GM21526 (cell line): ENCODE measurements at regions not wholly inside any gene's neighbourhood (a gene's known extent, or its start where the extent isn't known, plus 50 kb on each side); places are given as distances from the start of the nearest gene placed in this dataset.
"Not testable (repeated sequence)": the region's sequence is repeated elsewhere in the genome, so short reads cannot be mapped to it uniquely, and the experiment has no call there.

Experiments
- ATAC-seq: cut with Tn5 transposase; IDR thresholded peaks from one replicate; pipeline ENCODE4 v1.9.1; 2021; ENCODE audit warnings: moderate library complexity; ENCODE audit not compliant: unreplicated experiment, low FRiP score

DNA sequence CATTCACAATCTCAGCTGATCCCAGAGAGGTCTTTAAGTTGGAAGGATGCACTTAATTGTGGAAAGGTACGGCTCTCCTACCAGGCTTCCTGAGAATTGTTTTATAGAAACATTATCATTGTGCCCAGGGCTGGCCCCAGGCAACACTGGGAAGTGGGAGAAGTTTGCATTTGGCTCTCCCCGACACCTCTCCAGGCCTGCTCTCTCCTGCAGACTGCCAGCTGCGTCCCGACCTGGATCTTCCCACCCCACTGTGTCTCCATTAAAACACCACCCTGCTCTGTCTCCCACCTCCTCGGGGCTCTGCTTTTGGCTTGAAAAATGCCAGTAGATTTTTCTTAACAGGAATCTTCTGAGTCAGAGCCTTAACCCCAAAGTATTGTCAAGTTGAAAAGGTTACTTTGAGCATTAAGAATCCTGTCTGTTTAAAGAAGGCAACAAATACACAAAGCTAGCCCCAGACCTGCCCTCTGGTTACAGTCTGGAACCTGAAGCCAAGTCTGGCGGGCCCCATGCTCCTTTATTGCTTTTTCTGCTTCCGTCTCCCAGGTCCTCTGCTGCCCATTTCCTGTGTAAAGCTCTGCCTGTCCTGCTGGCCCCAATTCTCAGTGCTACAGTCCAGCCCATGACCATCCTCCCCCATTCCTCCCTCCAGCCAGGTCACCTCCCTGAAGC is 530.2 kb downstream of the SOX6 start:
- ATAC-seq: no peak

DNA sequence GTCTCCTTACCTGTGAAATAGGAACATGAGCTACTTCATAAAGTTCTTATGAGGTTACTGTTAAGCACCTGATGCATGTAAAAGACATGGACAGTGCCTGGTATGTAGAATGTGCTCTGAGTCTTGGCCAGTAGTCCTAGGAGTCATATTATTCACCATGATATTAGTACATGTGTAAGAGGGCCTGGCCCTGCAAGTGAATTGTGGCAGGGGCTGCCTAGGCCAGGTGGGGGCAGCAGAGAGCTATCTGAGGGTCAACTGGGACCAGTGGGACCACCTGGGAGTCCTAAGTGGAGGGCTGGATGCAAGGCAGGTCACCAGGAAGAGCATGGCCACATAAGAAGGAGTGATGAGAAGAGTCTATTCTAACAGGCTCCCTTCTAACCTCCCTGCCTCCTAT is 529.5 kb downstream of the SOX6 start:
- ATAC-seq: peak; percentile 82

DNA sequence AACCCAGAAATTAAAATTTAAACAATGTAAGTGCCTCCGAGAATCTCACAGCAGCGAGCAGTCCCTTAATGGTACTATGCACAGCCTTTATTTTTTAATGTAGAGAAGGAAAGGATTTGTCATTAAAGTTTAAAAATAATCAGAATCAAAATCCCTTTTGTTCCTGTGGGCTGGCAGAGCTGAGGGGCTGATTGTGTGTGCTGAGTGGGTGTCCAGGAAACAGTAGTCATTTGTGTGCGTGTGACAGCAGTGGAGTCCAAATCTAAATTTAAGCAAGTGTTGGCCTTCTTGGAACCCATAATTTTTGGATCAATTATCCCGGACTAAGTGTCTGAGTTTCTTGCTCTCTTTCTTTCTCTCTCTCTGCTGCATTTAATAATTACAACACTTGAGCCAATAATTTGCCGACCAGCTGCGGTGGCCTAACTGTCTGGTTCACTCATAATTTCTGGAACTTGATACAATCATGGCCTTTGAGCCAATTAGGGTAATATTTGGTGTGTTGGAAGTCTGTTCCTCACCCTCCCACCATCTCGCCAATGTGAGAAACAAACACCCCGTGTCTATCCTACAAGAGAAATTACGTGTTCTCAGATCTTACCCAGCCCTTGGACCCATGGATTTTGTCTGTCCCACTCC is 528.0 kb downstream of the SOX6 start:
- no peak for ATAC-seq

DNA sequence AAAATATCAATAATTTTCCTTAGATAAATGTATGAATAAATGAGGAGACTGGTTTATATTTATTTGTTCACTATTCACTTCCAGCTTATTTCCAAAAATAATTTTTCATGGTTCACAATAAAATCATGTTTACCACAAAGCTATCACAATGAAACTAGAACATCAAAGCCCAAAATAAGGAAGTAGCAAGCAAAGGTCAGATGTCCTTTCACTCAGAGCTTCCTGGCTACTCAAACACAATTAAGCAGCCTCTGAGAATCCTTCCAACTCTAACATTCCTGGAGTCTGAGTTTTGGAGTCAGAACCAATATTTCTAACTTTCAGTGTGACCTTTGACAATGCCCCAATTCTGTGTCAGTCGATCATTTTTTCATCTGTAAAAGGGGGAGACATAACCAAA is 527.0 kb downstream of the SOX6 start:
- no peak for ATAC-seq

DNA sequence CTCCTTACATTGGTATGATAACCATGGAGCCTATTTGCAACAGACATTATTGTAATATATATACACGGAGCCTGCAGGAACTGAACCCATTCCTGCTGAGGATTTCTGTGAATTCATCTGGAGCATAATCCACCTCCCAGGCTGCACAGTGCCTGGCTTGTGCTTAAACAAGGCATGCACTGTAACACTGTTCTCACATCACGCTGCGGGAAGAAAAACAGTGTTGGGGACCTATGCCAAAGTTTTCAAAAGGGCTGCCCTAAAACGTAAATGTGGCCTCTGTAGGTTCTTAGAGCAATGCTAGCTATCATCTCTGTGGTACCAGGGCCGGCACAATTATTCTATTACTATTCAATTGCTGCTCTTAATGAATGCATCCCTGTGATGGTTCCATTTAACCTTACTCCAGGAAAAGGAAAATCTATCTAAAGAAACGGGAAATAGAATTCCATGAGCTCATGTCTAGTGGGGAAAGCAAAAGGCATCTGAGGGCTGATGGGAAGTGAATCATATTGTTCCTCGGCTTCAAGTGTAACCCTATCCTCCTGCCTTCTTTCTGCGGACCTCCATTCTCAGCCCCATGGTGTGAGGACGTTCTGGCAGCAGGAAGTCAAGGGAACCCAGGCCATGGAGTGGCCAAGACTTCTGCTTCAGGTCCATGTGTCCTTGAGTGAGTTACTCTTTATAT is 525.5 kb downstream of the SOX6 start:
- ATAC-seq: no peak

DNA sequence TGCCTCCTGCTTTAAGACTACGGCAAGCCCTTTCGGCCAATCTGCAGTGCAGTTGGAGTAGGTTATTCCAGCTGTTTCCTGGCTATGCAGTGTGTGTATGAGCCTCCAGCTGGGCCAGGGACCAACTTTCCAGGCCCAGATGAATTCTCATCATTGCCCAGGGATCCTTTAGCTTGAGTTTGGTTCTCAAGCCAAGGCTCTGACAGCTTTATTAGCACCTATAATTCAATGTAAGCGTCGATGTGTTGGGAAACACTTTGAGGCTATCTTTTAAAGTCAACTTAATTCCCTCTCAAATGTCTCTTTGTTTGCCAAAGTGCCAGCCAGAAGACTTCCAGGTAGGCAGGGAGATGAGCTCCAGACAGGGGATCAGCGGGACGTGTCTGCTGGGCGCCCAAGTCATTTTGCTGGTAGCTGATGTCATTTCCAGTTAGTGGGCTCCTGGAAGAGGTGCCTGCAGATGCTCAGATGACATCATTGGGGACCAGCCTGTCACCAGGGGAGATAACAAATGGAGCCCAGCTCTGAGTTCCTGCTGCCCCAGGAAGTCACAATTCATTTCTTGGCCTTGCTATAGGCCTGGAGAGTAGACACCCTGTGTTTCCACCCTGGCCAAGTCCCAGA is 520.4 kb downstream of the SOX6 start:
- no peak for ATAC-seq

DNA sequence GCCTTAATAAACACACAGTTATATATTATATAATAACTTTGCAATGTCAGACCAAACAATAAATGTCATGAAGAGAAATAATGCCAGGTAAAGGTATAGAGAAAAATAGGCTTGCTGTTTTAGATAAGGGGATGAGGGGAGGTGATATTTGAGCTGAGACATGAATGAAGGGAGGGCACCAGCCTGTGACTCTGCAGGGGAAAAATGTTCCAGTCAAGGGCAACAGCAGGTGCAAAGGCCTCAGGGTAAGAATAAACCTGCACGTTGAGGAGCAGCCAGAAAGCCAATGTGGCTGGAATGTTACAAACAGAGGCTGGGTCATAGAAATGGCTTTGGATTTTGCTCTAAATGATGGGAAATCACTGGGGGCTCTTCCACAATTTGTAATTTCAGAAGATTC is 519.6 kb downstream of the SOX6 start:
- ATAC-seq: no peak

DNA sequence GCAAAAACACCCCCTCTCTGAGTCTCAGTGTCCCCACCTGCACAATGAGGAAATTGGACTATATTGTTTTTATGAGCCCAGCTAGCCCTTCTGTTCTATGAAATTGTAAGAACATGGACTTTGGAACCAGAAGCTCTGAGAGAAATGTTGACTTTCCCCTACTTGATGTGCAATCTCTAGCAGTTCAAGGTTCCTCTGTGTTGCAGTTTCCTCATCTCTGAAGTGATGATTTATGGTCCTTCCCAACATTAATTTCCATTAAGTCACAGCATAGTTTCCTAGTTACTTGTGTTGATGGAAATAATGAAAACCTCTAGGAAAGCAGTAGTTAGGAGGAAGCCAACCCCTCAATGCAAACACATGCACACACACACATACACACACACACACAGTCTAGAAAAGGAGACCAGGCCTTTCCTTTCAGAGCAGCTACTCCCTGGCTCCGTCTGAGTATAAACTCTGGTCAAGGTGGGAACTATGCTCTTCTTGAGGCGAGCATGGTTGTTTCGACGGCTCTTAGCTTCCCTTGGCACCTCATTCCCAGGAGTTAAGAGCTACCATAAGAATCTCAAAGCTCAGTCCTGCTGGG is 518.4 kb downstream of the SOX6 start:
- ATAC-seq: no peak

DNA sequence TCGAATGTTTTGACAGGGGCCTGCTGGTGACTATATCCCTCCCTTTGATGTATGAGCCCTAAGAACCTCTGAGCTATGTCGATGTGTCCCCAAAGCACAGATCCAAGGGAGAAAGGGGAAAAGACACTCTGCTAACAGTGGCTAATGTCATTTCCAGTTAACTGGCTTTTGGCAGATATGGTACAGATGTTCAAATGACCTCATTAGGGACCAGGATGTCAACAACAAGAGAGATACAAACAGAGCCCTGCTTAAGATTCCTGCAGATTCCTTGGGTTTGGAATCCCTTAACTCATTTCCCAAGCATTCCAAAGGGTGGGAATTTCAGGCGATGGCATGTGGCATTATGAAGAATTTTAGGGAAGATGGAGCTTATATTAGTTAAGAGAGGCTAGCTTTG is 517.3 kb downstream of the SOX6 start:
- no peak for ATAC-seq

DNA sequence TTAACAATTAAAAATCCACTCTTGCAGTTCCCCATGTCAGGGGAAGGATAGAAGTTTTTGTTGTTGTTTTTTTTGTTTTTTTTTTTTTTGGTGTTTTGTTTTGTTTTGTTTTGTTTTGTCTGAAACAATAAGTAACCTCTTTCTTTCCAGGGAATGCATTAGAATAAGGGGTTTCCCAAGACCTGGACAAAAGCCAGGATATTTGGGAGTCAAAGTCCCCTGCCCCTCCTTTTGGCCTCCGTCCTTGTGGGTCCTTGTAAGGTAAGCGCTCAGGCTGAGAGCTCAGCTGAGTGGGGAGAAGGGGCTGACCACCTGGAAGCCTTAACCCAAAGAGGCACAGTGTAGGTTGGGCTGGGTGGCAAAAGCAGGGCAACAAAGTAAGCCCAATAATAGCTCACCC is 515.4 kb downstream of the SOX6 start:
- no peak for ATAC-seq

DNA sequence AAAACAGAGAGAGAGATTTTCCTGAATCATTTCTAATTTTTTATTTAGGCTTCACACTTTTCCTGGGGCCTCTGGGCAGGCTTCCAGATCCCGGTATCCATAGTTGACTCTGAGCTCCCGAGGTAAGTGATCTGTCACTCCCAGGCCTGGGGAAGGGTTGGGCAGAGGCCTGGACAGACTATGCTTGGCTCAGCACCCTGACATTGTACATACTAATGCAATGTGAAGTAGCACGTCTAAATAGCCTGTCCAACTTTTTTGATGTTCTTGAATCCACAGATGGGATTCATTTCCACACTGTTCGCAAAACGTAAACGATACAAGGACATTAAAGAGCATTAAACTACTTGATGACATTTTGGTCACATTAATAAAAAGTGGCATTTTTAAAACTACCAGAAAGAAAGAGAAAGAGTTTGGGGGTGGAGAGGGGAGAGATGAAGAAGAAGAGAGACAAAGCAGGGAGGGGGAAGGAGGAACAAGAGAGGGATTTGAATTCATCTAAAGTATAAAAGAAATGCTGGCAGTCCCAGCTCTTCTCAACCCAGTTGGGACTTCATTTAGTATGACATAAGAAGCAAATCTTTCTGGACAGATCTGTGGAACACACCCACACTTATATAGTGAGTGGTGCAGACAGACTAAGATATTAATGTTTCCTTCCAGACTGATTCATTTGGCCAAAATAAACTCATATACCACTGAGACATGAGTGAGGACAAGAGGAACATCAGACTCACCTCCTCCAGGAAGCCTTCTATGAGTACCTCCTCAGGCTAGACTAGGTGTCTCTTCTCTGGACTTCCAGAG is 514.2 kb downstream of the SOX6 start:
- no peak for ATAC-seq

DNA sequence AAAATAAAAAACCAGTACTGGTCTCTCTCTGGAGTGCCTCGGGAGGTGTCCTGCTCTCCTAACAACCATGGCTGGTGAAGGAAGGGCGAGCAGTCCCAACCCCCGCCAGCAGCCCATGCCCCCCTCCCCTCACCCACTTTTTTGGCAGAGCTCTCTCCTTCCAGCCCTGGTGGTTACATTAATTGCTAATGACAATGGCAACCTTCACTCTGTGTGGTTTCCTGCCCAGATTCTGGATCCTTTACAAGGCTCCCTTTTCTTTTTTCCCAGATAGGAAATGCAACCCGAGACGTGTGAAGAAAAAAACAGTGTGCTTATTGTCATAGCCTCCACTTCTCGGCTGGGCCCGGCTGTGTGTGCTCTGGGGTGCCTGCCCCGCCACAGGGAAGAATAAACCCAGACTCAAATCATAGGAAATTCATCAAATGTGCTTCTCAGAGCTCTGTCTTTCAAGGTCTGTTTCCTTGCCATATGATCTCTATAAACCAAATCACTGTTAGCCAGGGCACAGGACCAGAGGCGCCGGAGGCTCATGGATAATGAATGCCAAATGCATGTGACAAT is 513.0 kb downstream of the SOX6 start:
- ATAC-seq: no peak

DNA sequence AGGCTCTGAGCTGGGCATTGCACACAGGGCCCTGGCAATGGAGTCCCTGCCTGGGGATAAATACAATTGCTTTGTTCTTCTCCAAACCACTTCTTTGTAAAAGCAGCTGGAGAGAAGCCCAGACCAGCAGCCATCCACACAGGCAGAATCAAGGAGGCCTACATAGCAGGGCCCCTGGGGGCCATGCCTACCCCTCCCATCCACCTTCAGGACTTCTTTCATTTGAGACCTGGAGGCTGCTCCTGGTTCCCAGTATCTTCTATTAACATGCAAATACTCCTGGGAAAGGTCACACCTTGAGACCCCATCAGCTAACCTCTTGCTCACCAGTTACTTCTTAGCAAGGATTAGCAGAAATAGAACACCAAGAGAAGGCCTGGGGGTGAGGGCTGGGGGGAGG is 511.1 kb downstream of the SOX6 start:
- no peak for ATAC-seq

DNA sequence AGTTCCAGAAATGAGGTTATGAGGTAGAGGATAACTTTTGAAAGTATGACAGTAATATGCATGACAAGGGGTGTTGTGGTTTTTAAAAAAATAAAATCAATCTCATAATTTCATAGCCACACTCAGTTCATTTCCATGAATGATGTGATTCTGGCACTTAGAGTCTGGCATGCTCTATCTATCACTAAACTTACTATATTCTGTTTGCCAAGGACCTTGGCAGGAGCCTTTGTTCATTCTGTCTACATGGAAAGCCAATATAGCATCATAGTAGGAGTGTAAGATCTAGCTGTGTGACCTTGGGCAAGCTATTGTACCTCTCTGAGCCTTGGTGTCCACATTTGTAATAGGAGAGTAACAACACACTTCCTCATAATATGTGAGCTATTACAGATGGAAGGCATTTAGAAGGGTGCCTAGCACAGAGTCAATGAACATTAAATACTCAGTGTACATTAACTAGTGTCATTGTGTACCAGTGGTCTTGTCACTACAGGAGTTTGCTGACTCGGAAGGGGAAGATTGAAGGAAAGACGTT is 507.6 kb downstream of the SOX6 start:
- ATAC-seq: no peak

DNA sequence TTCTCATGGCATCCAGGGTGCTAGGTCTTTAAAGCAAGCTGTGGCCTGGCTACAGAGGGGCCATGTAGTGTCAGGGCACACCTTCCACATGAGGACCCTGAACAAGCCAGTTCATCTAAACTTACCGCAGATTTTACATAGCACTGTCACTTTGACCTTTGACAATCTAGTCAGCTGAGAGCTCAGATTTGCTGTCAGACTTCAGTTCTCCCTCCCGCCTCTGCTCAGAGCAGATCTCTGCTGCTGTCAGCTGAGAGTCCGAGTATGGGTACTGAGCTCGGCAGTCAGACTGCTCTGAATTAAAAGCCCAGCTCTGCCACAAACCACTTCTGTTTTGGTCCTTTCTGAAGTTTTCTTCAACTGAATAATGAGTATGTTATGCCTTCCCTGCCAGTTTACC is 507.1 kb downstream of the SOX6 start:
- ATAC-seq: no peak

DNA sequence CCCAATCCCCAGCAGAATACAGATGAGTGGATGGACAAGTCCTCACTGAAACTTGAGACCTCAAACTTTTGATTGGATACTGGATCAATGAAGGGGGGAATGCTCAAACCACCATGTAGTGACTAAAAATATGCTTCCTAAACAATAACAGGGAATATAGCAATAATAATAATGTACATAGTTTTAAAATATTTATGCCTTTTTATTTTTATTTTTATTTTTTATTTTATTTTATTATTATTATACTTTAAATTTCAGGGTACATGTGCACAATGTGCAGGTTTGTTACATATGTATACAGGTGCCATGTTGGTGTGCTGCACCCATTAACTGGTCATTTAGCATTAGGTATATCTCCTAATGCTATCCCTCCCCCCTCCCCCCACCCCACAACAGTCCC is 506.0 kb downstream of the SOX6 start:
- ATAC-seq: not testable (repeated sequence)

DNA sequence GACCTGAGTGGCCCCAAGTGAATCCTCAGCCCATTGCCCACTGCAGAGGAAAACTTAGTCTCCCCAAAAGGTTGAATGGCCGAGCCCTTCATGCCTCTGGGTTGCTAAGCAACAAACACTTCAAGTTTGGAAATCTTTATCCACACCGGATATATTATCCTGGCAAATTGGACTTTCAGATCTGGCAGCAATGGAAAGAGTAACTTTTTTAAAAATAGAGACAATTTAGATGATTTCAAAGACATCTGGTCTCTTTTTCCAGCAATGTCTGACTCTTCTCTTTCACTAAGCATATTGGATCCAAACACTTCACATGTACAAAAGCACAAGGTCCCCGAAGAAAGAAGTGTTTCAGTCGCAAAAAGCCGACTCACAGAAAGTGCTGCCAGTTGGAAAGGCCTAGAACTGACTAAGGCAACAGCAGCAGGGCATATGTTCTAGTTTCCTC is 505.3 kb downstream of the SOX6 start:
- ATAC-seq: no peak

DNA sequence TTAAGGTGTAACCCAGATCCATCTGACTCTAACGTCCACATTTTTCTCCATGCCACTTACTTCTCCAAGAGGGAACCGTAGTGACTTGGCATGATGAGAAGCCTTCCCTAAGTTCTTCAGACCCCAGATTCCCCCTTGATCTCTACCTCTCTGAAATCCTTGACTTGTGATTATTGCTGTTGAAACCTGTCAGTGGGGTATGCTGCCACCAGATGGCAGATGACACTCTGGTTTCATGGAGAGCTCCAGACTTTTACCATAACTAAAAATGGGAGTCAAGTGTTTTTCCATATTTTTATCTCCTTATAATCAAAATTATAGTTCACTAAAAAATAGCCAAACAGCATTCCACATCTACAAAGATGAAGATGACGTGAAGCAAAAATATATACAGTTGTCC is 504.2 kb downstream of the SOX6 start:
- no peak for ATAC-seq

DNA sequence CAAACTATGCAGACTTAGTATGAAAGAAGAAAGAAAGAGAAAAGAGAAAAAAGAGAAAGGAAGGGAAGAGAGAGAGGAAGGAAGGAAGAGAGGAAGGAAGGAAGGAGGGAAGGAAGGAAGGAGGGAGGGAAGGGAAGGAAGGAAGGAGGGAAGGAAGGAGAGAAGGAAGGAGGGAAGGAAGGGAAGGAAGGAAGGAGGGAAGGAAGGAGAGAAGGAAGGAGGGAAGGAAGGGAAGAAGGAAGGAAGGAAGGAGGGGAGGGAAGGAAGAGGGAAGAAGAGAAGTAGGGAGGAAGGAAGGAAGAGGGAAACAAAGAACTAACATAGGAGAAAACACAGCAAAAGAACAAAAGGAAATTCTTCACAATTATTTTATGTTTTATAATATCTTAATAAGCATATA is 502.1 kb downstream of the SOX6 start:
- ATAC-seq: no peak

DNA sequence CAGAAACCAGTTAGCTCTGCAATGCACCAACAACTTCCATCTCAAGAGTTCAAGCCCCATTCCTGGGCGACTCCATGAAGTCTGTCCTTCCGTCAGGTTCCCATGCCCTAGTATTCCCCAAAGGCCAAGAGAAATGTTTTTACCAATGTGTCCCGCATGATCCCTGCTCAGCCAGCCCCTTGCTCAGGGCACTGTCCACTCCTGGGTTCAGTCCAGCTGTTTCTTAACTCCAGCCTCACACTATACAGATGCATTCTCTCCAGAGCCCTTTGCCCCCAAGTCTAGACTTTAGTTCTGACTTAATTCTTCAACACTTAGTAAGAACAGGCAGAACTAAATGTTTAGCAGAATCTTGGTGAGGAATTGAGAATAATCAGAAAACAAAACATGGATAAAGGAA is 497.5 kb downstream of the SOX6 start:
- ATAC-seq: no peak
